A204.1 (cell line): ENCODE measurements at regions not wholly inside any gene's neighbourhood (a gene's known extent, or its start where the extent isn't known, plus 50 kb on each side); places are given as distances from the start of the nearest gene placed in this dataset.
A peak's percentile ranks its signal among the peaks of the same experiment; 100 is the strongest.
"Not testable (repeated sequence)": the region's sequence is repeated elsewhere in the genome, so short reads cannot be mapped to it uniquely, and the experiment has no call there.

ENCODE experiments used
- FAIRE-seq: peaks from 2 replicates; lab custom pipeline; 2012; peaks lifted over from hg19 to GRCh38; lab: Jason Lieb, UNC

DNA sequence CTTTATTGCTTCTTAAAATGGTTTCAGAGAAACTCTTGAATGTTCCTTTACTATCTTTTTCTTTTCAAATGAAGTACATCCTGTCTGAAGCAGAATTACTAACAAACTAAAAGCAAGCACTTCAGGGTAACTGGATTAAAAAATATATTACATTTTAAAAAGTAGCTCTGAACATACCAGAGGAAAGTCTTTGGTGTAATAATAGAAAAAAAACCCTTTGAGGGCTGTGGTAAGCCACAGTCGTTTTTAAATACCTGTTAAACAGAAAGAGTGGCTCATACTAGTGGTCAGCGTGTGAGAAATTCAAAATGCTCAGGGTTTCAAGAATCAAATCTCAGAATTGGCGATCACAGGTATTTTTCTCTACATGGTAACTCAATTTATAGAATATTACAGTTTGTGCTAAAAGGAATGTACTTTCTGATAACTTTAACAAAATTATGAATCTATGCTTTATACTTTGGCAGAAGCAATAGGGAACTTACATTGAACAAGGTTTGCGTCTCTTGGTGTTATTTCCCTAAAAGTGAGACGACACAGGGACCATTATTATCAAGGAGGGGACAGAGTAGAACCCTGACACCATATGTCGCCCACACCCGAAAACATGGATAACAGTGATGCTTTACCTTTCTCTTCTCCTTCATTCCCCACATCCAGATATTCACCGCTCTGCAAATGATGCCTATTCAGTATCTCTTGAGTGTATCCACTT is 97.0 kb upstream of the DPH5 start:
- FAIRE-seq = no peak

- no peak for FAIRE-seq
Measured at GRCh38 chr1:101121975-101122374, 96.4 kb upstream of the DPH5 start.

- no peak for FAIRE-seq
Measured at GRCh38 chr1:101121504-101121903, 95.9 kb upstream of the DPH5 start.

GRCh38 chr1:101120868-101121267 is 95.3 kb upstream of the DPH5 start:
- FAIRE-seq = no peak

DNA sequence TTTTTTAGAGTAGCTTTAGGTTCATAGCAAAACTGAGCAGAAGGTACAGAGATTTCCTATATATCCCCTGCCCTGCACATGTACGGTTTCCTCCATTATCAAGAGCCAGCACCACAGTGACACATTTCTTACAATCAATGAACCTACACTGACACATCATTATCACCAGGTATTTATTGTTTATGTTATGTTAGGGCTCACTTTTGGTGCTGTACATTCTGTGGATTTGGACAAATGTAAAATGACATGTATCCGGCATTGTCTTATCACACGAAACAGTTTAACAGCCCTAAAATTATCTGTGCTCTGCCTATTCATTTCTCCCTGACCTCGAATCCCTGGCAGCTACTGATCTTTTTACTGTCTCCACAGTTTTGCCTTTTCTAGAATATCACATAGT is 93.7 kb upstream of the DPH5 start:
- FAIRE-seq = no peak

- FAIRE-seq = no peak
Measured at GRCh38 chr1:101116006-101116405, 90.4 kb upstream of the DPH5 start.

DNA sequence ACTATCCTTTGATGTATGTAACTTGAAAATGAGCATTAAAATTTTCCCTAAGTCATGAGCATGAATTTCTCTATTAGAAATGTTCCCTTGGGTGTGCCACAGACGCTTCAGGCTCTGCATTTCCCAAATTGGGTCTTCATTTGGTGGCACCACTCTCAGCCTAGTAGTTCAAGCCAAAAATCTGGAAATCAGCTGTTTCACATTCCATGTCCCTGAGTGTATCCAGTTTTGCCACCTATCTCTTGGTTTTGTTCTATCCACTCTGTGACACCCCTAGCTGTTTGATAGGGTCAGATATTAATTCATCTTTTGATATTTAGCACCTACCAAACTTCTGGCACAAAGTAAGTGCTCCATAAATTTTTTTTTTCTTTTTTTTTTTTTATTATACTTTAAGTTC is 89.5 kb upstream of the DPH5 start:
- FAIRE-seq = no peak

DNA sequence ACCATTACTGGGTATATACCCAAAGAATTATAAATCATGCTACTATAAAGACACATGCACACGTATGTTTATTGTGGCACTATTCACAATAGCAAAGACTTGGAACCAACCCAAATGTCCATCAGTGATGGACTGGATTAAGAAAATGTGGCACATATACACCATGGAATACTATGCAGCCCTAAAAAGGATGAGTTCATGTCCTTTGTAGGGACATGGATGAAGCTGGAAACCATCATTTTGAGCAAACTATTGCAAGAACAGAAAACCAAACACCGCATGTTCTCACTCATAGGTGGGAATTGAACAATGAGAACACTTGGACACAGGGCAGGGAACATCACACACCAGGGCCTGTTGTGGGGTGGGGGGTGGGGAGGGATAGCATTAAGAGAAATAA is 88.5 kb upstream of the DPH5 start:
- FAIRE-seq = not testable (repeated sequence)

DNA sequence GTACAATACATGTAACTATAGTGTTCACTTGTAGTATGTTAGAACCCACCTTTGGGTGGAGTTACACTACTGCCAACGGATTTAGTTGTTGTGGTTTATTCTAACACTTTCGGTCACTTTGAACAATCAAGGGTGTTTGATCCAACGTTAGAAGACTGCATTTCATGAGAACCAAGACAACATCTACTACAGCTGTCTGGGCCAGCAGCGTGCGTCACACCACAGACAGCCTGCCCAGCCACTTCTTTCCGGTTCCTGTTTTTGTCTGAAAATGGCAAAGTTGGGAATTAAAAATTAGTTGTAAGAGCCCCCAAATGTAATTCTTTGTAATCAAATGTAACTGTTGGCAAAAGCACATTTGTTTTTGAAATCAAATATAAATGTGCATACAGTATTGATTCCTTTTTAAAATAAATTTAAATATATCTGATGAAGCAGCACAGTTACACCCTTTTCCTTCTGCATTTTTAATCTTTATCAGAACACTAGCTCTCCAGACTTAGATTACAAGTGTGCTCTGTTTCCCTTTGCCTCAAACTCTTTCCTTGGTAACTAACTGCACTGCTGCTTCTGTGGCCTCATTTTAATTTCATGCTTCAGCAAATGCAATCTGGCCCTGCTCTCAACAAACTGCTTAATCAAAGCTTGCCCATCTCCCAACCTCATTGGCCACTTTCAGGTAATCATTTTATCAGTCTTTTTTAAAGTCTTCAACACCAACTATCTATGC is 86.6 kb upstream of the DPH5 start:
- FAIRE-seq = no peak

GRCh38 chr1:101111461-101111860 is 85.9 kb upstream of the DPH5 start:
- FAIRE-seq = no peak

DNA sequence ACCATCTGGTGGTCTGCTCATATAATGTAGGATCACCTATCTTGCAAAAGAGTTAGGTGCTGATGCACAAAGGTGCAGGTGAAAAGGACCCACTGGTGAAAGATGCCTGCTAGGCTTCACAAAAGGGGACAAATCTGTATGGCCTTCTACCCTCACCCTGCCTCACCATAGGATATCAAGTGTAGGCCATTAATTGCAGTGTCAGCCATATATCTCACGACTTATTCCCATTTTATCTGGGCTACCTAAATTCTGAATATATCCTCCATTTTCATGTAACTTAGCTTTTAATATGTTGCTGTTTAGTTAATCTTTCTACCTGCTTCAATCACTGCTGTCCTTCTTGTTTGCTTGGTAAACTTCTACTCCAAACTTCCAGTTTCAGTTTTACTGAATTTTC is 84.2 kb upstream of the DPH5 start:
- FAIRE-seq = no peak

GRCh38 chr1:101108111-101108500 is 82.5 kb upstream of the DPH5 start:
- no peak for FAIRE-seq

DNA sequence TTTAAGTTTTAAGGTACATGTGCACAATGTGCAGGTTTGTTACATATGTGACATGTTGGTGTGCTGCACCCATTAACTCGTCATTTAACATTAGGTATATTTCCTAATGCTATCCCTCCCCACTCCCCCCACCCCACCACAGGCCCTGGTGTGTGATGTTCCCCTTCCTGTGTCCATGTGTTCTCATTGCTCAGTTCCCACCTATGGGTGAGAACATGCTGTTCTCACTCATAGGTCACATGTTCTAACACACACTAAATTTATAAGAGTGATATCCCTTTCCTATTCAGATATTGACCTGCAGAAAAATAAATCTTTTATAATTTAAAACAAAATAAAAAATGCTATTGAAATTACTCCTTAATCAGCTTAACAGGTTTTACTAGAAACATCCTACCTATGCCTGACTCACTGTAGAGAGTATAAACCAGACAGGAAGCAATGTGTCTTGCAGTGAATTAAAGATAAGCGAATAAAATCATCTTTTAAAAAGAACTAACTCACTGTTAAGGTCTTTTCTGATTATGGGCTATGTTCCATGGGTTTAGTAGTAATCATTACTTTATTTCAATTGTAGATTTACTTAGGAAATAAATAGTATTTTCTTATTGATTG is 82.0 kb upstream of the DPH5 start:
- no peak for FAIRE-seq

- no peak for FAIRE-seq
Measured at GRCh38 chr1:101105877-101106276, 80.3 kb upstream of the DPH5 start.

GRCh38 chr1:101102426-101103156 is 77.0 kb upstream of the DPH5 start:
- FAIRE-seq = peak; percentile 65

GRCh38 chr1:101101360-101101759 is 75.8 kb upstream of the DPH5 start:
- FAIRE-seq = no peak

DNA sequence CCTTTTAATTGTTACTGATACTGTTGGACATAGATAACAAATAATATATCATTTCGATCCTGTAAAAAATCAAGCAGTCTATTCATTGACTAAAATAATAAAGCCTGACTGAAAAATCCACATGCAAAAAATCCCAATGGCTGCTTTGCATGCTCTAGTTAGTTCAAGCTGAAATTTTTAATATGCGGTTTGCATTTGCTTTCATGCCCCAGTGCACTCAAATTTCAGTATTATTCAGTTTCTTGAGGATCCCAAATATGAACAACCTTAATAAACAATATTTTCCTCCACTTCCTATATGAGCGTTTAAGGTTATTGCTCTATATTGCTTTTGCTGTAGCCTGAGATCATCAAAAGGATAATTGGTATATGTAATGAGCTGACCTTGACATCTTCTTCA is 75.1 kb upstream of the DPH5 start:
- FAIRE-seq = no peak

- FAIRE-seq = no peak
Measured at GRCh38 chr1:101098907-101099306, 73.3 kb upstream of the DPH5 start.

GRCh38 chr1:101098327-101098726 is 72.7 kb upstream of the DPH5 start:
- FAIRE-seq = no peak

DNA sequence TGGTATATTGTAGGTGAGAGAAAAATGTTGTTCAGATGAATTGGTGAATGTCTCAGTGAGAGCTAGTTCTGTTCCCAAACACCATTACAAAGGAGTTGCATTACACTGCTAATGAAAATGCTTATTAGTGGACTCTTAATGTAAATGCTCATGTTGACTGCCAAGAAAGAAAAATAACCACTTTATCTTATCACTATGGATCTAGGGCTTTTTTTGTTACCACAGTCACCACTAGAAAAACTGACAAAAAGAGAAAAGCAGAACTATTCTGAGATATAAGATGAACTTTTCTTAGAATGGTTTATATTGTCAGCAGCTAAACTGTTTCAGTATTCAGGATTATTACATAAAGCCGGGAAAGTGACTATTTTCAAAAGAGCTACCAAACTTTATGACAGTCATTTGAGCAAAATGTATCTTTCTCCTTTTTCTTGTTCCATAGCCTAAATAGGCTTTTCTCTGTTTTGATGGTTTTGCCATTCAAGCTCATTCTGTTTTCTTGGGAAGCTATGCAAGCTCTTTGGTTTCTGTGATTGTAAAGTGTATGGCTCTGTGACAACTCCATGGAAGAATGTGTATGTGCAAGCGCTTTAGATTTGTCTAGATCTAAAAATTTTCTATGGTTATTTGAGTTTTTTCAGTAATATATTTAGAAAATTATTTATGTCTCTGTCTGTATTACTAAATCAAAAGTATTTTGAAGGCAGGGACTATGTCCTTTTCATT is 64.2 kb upstream of the DPH5 start:
- no peak for FAIRE-seq

GRCh38 chr1:101088431-101088830 is 62.8 kb upstream of the DPH5 start:
- no peak for FAIRE-seq

DNA sequence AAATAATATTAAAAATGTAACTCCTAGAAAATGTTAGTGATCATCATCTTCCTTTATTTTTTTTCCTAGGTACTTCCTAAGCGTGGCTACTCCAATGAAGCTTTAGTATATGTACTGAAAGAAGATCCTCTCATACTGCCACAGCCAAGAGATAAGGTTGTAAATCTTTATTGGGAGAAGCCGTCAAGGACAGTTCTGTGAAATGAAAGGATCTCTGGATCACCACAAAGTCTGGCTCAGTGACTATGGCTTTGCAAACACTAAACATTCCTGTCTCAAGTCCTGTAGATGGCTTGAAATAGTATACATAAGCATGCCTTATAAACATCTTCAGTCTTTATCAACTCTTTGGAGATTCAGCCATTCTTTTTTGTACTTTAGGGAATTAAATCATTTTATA is 61.2 kb upstream of the DPH5 start:
- no peak for FAIRE-seq
